SK-N-MC (cell line): ENCODE measurements at regions not wholly inside any gene's neighbourhood (a gene's known extent, or its start where the extent isn't known, plus 50 kb on each side); places are given as distances from the start of the nearest gene placed in this dataset.

ENCODE experiments used
- EZH2 ChIP-seq: fragments of 200-600 bp; sonication (generic); IDR thresholded peaks from one replicate; pipeline ENCODE4 v1.6.1; 2017; ENCODE audit warnings: antibody characterized with exemption
- POLR2AphosphoS5 ChIP-seq: IDR thresholded peaks from 2 replicates; pipeline ENCODE4 v1.6.1; 2012; ENCODE audit warnings: mild to moderate bottlenecking, low read depth, low read length, borderline replicate concordance

DNA sequence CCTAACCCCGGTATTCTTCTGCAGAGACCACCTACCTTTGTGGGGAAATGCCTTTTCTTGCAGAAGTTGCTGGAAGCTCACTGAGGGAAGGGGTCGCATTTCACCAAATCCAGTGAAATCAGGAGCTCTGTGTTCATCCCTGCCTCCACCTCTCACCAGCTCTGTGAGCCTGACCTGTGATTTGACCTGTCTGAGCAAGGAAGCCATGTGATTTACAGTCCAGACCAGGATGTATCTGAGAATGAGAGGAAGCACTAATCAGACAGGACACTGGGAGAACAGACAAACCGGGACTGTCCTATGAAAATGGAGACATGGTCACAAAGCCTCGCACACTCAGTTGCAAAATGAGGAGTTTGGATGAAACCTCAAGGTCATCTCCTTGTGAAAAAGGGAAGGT lies 285.4 kb downstream of the BCL11A start:
- TF ChIP-seq POLR2AphosphoS5: no peak
- TF ChIP-seq EZH2: no peak
